GM12878 (cell line): ENCODE measurements at regions not wholly inside any gene's neighbourhood (a gene's known extent, or its start where the extent isn't known, plus 50 kb on each side); places are given as distances from the start of the nearest gene placed in this dataset.

Experiments used
- BHLHE40 ChIP-seq, 2 experiments: fragments of 450-650 bp in 1 of 2; IDR thresholded peaks; 2 replicates each; pipeline ENCODE4 v1.6.1; 2011 to 2017; ENCODE audit warnings: low read depth in 2 of 2, borderline replicate concordance in 1 of 2, improper control_type of control experiment in 1 of 2, low read length in 1 of 2, mild to moderate bottlenecking in 1 of 2
- HDAC2 ChIP-seq: fragments of 200-600 bp; sonication (generic); IDR thresholded peaks from 2 replicates; pipeline ENCODE4 v1.6.1; 2017
- RFX5 ChIP-seq: IDR thresholded peaks from 2 replicates; pipeline ENCODE4 v1.6.1; 2011; ENCODE audit warnings: low read depth, low read length, improper control_type of control experiment
- TF ChIP-seq, protein P1 (sequence below): IDR thresholded peaks from 2 replicates; pipeline ENCODE4 v1.6.1; 2012; ENCODE audit warnings: improper control_type of control experiment, low read depth, low read length; ENCODE audit not compliant: insufficient replicate concordance
- TF ChIP-seq, protein P2 (sequence below): IDR thresholded peaks from 2 replicates; pipeline ENCODE4 v1.6.1; 2012; ENCODE audit warnings: low read depth, low read length, improper control_type of control experiment
- TF ChIP-seq, protein P3 (sequence below), 3 experiments: IDR thresholded peaks in 2 of 3; conservative IDR thresholded peaks in 1 of 3; 2 replicates each; pipeline ENCODE4 v1.5.1; 2011; ENCODE audit warnings: low read depth in 3 of 3, low read length in 3 of 3, mild to moderate bottlenecking in 3 of 3, control low read depth in 2 of 3, moderate library complexity in 2 of 3, inconsistent platforms in 1 of 3, mixed read lengths in 1 of 3; ENCODE audit not compliant: control insufficient read depth in 2 of 3, insufficient read depth in 1 of 3; ENCODE audit errors: extremely low read depth in 1 of 3

DNA sequence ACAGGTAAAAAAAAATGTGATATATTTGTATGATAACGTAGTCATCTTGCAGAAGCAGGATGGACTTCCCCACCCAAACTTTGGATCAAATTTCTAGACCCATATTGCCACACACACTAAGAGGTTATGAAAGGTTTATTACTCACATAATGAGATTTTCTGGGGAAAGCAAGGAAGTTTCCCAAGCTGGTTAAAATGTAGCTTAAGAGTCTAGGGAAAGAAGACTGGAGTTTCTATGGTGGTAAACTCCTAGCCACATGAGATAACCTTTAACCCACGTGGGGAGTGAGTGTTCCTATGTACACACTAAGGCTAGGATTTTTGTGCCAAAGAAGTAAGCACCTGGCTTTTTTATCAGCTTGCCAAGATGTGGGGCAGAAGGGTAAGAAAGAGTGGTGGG is 335.7 kb upstream of the UBE2E3 start (continued):
- TF ChIP-seq, protein P1, sequence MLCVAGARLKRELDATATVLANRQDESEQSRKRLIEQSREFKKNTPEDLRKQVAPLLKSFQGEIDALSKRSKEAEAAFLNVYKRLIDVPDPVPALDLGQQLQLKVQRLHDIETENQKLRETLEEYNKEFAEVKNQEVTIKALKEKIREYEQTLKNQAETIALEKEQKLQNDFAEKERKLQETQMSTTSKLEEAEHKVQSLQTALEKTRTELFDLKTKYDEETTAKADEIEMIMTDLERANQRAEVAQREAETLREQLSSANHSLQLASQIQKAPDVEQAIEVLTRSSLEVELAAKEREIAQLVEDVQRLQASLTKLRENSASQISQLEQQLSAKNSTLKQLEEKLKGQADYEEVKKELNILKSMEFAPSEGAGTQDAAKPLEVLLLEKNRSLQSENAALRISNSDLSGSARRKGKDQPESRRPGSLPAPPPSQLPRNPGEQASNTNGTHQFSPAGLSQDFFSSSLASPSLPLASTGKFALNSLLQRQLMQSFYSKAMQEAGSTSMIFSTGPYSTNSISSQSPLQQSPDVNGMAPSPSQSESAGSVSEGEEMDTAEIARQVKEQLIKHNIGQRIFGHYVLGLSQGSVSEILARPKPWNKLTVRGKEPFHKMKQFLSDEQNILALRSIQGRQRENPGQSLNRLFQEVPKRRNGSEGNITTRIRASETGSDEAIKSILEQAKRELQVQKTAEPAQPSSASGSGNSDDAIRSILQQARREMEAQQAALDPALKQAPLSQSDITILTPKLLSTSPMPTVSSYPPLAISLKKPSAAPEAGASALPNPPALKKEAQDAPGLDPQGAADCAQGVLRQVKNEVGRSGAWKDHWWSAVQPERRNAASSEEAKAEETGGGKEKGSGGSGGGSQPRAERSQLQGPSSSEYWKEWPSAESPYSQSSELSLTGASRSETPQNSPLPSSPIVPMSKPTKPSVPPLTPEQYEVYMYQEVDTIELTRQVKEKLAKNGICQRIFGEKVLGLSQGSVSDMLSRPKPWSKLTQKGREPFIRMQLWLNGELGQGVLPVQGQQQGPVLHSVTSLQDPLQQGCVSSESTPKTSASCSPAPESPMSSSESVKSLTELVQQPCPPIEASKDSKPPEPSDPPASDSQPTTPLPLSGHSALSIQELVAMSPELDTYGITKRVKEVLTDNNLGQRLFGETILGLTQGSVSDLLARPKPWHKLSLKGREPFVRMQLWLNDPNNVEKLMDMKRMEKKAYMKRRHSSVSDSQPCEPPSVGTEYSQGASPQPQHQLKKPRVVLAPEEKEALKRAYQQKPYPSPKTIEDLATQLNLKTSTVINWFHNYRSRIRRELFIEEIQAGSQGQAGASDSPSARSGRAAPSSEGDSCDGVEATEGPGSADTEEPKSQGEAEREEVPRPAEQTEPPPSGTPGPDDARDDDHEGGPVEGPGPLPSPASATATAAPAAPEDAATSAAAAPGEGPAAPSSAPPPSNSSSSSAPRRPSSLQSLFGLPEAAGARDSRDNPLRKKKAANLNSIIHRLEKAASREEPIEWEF: no peak
- TF ChIP-seq, protein P2, sequence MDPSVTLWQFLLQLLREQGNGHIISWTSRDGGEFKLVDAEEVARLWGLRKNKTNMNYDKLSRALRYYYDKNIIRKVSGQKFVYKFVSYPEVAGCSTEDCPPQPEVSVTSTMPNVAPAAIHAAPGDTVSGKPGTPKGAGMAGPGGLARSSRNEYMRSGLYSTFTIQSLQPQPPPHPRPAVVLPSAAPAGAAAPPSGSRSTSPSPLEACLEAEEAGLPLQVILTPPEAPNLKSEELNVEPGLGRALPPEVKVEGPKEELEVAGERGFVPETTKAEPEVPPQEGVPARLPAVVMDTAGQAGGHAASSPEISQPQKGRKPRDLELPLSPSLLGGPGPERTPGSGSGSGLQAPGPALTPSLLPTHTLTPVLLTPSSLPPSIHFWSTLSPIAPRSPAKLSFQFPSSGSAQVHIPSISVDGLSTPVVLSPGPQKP: no peak
- TF ChIP-seq BHLHE40 (IDR thresholded peaks at IDR 0.05; ENCODE audit: borderline replicate concordance in 1 of 2, low read depth in 2 of 2, low read length in 1 of 2): no peak
- TF ChIP-seq, protein P3, sequence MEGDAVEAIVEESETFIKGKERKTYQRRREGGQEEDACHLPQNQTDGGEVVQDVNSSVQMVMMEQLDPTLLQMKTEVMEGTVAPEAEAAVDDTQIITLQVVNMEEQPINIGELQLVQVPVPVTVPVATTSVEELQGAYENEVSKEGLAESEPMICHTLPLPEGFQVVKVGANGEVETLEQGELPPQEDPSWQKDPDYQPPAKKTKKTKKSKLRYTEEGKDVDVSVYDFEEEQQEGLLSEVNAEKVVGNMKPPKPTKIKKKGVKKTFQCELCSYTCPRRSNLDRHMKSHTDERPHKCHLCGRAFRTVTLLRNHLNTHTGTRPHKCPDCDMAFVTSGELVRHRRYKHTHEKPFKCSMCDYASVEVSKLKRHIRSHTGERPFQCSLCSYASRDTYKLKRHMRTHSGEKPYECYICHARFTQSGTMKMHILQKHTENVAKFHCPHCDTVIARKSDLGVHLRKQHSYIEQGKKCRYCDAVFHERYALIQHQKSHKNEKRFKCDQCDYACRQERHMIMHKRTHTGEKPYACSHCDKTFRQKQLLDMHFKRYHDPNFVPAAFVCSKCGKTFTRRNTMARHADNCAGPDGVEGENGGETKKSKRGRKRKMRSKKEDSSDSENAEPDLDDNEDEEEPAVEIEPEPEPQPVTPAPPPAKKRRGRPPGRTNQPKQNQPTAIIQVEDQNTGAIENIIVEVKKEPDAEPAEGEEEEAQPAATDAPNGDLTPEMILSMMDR (IDR thresholded peaks at IDR 0.05 in 2 of 3, conservative IDR thresholded peaks at IDR 0.05 in 1 of 3; ENCODE audit: control insufficient read depth in 2 of 3, extremely low read depth in 1 of 3, insufficient read depth in 1 of 3, low read depth in 3 of 3, low read length in 3 of 3): no peak
- TF ChIP-seq RFX5: no peak
- no peak for TF ChIP-seq HDAC2
